Fibroblast of skin of scalp (primary cell): ENCODE measurements at regions not wholly inside any gene's neighbourhood (a gene's known extent, or its start where the extent isn't known, plus 50 kb on each side); places are given as distances from the start of the nearest gene placed in this dataset.

Source experiments
- DNase-seq: peaks from one replicate; pipeline ENCODE4 v3.0.0-alpha.2; 2013

DNA sequence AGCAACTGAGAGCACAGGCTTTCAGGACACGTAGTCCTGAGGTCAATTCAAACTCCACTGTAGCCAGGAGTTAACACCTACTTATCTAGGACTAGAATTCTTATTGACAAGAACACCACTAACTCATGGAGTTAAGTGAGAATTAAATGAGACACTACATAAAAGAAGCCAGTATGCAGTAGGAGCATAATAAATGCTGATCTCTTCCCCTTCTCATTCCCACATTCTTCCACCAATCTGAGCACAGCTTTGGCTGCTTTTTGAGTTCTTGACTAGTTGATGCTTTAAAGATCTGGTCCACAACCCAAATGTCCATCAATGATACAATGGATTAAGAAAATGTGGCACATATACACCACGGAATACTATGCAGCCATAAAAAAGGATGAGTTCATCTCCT lies 55.2 kb downstream of the TTC32 start:
- DNase-seq: no peak

DNA sequence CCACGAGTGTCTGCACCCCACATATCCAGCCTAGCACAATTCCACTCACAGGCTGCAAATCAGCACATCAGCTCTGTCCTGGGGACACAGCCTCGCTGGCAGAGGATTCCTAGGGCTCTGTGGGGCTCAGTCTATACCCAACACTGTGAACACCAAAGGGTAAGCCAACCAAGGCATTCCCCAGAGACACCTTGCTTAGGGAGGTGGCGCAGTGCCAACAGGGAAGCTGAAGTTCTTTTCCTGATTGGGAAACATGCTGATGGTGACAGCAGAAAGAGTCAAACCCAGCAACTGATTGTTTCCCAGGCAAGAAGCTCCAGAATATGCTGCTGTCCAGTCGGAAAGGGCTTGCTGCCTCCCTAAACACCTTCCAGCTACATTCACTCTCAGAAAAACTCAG lies 55.8 kb downstream of the TTC32 start:
- no peak for DNase-seq

DNA sequence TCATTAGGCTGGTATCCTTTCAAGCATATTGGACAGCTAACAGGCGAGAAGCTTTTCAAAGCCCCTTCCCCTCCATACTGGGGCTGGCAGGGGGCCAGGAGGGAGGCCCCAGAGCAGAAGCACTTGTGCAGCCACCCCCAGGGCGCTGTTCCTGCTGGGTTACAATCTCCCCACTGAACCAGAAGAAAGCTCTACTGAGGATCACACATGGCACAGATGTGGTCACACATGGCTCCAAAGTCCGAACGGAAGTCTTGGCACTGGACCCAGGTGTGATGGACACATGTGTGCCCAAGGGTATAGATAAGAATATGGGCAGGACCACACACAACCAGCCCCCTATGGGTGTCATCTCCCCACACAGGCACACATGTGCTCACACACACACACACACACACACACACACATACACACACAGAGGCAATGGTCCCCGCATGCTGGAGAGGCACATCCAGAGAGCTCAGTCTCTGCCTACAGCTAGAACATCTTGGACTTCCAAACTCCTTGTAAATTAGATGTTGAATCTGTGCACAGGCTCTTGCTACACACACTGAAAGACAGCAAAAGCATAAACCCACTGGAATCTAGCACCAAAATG lies 56.4 kb downstream of the TTC32 start:
- no peak for DNase-seq

DNA sequence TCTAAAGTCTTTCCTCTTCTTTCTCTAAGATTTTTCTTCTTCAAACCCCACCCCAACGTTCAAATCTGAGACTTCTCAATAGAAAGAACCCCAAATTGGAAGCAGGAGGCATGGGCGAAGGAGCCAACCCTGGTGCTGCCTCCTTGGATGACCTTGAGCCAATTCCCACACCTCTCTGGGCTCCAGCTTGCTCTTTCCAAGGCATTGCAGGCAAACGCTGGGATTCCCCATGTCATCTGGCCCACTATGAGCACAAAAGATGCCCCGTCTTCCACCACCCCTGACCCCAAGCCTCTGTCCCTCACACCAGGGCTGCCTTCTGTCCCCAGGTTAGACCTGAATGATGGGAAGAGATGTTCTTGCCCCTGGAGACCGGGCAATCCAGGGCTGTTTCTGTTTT lies 57.0 kb downstream of the TTC32 start:
- no peak for DNase-seq

DNA sequence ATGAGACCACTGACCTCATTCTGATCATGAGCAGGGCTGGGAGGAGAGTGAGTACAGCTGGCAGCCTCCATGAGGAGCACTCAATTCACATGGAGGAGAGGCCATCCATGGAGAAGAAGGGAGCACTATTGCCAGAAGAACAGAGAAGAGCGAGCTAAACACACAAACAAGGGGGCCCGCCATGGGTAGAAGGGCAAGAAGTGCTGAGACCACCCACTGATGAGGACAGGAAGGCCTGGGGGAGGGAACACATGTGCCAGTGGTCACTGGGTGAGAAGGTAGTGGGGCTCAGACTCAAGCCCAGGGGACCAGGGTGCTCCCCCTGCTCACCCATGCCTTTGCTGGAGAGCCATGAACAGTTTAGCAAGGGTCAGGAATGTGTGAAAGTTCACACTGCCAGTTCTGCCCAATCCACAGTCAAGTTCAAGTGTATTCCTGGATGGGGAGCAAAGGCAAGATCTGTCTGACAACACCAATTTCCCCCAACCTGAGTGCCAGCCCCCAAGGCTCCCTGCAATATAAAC lies 57.7 kb downstream of the TTC32 start:
- no peak for DNase-seq

DNA sequence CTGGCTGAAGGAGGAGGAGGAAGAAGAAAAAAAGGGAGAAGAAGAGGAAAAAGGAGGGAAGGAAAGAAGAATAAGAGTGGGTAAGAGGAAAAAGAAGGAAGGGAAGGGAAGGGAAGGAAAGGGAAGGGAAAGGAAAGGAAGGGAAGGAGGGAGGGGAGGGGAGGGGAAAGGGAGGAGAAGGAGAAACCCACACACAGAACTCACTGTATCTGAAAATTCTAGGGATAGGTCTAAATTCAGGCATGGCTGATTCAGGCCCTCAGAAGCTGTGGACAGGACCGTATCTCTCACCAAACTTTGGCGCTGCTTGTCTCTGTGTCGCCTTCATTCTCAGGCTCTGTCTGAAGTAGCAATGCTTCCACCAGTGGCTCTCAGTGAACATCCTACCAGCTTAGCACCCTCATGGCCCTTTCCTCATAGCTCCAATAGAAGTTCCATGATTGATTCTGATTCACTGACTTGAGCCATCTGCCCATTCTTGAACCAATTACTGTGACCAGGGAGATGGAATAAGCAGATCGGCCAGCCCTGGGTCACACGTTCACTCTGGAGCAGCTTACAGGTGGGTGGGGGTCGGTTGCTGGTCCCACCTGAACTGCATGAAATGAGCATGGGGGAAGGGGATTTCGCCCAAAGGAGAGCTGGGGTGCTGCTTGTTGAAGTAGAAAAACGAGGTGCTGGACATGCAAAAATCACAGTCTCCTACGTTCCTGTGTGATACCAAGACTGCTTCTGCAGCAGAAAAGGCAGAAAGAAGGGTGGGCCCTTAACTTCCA lies 59.7 kb downstream of the TTC32 start:
- DNase-seq: no peak

DNA sequence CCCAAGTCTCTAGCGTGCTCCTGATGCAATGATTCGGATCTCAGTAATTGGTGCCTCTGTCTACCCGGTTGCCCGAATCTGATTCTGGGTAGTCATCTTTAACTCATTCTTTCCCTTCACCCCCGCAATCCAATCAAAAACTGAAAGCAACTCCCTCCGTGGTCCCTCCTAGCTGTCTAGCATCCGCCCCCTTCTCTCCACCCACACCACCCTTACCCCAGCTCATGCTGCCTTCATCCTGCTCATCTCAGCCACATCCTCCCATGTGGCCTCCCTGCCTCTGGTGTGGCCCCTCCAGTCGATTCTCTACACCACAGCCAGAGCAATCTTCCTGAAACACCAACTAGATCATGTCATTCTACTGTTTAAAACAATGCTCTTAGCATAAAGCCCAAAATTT lies 62.3 kb downstream of the TTC32 start:
- no peak for DNase-seq

DNA sequence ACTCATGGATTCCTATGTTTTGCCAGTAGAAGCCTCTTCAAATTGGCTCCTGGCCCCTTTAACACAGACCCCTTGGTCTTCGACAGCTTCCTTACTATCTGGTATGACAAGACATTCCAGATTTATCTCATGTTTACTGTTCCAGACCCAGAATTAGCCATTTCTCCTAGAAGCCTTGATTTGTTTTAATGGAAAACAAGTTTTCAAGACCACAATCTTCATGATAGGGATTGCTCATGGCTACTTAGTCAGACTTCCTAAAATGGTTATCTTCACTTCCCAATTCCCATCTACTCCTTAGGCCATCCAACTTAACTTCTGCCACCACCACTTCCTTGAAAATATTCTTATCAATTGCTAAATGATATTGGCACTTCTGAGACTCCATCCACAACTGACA lies 63.2 kb downstream of the TTC32 start:
- DNase-seq: no peak

DNA sequence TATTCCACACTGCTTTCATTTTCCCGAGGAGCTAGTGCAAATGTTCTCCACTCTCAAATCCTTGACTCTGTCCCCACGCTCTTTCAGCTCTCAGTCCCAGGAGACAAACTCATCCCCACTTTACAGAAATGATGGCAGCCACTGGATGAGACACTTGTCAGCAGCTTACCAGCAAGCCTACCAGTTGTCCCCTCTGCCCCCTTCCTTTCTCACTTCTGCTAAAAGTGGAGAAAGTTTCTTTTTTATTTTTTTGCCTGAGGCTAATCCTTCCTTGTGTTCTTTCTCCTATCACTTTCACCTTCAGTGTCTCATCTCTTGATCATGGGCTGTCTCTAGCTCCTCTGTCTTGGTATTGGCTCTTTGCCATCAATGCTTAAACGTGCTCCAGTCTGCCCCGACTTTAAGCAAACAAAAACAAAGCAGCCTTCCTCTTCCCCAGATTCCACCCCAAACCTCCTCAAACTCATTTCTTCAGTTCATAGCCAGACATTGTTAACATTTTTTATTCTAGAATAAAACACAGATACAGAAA lies 64.5 kb downstream of the TTC32 start:
- no peak for DNase-seq

DNA sequence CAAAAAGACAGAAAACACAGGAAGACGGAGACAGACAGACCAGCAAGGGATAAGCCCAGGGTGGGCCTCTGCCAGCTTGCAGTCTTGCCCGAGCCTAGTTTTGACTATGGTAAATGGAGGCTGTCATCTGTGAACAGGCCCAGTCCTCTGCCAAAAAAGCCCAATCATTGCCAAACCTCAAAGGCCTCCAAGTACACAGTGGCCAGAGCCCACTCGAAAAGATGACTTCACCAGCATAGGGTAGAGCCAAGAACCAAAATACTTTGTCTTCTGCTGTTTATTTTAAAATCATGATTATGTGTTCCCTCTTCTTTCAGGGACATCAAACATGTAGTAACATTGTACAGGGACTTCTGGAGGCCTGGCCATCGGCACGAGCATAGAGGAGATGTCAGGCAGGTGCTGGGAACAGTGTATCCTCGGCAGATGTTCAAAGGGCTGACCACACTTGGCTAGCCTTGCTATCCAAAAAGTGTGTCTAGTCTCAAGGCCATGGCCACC lies 66.0 kb downstream of the TTC32 start:
- DNase-seq: no peak

DNA sequence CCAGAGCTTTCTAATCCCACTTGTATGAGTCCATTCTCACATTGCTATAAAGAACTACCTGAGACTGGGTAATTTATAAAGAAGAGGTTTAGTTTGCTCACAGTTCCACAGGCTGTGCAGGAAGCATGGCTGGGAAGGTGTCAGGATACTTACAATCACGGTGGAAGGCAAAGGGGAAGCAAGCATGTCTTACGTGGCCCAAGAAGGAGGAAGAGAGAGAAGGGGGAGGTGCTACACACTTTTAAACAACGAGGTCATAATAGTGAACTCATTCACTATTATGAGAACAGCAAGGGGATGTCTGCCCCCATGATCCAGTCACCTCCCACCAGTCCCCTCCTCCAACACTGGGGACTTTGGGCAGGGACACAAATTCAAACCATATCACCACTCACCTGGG lies 67.8 kb downstream of the TTC32 start:
- no peak for DNase-seq

DNA sequence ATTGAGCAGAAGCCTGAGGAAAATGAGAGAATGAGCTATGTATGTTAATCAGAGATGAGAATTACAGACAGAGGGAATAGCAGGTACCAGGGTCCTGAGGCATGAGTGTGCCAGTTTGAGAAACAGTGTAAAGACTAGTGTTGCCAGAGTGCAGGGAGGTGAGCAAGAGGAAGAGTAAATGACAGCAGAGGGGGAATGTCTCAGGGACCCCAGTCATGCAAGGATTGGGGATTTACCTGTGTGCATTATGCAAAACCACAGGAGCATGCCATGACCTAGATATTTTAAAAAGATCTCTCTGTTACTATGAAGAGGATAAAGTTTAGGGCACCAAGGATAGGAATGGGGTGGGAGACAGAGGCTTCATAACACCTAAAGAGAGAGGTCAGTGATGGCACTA lies 72.1 kb downstream of the TTC32 start:
- no peak for DNase-seq

DNA sequence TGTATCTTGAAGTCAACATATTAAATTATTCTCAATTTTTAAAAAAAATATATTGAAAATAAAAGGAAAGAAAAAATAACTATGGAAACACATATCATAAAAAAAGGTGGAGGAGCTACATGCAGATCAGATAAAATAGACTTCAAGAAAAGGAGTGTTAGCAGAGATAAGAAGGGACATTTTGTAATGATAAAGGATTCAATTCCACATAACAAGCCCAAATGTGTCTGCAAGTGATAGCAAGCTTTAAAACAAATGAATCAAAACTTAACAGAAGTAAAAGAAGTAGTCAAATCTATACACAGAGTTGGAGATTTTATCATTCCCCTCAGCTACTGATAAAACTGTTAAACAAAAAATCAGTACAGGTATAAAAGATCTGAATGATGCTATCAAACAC lies 74.9 kb downstream of the TTC32 start:
- DNase-seq: no peak

DNA sequence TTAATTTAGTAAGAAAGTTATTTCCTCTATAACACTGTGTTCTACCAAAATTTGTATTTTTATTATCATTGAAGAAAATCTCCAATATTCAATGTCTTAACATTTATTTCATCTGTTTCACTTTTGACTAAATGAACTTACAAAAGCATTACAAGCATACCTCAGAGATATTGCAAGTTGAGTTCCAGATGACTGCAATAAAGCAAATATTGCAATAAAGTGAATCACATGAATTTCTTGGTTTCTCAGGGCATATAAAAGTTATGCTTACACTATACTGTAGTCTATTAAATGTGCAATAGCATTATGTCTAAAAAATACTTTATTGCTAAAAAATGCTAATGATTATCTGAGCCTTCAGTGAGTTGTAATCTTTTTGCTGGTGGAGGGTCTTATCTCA lies 78.3 kb downstream of the TTC32 start:
- DNase-seq: peak; percentile 40

DNA sequence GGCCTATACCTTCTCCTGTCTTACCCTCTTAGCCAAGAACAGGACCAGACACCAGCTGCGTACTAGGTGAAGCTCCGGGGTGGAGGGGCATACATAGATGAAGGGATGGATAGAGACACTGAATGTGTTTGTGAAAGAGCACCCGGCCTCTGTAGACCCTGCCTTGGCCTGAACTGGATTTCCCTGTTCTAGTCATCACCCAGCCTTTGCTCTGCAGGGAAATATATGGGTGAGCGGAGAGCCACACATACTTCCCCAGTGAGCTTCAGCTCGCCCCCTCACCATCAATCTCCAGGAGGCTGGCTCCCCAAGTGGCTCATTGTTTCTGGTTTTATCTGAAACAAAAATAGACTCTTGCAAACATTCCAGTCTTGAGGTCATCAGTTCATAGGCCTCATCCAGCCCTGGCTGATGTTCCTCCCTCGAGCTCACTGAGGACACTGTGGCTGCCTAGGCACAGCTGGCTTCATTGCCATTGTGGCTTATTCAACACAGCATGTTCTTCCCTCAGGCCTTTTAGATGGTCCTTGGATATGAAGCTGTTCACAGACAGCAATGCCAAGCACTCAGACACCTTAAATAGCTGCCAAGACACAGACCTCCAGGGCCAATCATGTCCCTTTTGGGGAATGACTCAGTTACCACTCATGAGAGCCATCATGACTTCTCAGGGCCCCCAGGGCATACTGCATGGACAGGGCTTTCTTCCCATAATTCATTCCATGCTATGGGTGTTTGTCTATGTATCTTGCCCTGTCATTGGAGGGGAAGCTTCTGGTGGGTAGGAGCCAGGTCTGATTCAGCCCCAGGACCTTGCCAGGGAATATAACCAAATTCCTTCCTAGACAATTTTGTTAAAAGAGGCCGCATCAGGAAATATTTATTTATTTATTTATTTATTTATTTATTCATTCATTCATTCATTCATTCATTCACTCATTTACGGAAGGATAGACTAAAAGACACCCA lies 82.4 kb downstream of the TTC32 start:
- DNase-seq: peak; percentile 97

DNA sequence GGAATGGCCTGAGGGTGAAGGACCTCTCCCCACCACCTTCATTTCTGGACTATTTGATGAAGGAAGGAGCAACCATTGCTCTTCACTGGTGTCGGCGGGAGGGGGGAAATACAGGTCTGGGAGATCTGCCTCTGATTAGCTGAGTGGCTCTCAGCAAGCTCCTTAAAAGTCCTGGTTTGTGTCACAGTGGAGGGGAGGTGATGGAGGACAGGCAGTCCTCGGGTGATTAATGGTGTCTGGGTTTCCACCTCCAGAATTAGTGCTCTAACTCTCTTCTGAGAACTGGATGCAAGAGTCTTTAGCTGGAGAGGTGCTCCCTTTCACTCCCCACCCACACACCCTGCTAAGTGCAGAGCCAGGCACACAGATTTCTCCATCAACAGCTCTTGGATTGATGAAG lies 83.2 kb downstream of the TTC32 start:
- no peak for DNase-seq

DNA sequence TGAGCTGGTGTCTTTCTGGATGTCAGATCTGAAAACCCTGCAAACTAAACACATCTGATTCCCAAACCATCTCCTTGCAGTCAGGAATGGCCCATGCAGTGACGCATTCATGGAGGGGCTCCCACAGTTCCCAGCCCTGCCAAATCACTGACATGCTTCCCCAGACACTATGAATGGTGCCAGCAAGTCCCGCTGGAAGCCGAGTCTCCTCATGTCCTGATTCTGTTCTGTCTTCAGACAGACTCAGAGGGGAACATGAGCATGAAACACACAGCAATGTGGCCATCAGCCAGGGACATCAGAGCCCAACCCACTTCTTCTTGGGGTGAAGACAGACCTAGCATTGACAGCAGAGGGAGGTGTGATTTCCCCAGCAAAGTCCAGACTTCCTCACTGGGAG lies 83.7 kb downstream of the TTC32 start:
- DNase-seq: peak; percentile 13

DNA sequence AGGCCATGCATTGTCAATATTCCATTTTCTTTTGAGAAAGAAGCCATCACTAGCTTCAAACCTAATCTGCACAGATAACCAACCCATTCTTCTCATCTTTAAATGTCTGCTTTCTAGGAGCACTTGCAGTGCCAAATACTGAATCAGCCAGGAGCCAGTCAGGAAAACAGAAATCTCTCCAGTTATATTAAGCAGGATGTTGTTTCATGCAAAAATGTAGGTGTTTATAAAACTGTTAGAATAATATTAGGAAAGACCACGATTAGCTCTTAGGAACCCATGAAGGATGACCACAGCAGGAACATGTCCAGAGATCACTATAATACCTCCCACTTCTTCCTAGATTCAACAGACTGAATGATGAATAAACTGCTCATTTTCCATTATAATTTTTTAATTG lies 86.0 kb downstream of the TTC32 start:
- DNase-seq: no peak

DNA sequence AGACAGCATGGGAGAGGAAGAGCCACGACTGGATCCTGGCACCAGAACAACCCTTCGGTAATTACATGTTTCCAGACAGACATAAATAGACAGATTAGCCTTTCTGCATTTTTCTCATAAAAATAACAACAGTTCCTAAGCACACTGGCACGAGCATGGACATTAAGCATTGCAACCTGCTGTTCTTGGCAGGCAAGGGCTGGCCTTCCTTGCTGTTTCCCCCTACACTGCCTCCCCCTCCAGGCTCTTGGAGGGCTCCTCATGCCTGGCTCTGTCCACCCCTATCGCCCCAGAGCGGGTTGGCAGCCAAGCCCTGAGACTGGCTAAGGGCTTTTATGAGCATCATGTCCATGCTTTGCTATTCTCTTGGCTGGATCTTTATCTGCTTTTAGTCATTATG lies 89.6 kb downstream of the TTC32 start:
- DNase-seq: peak; percentile 22

DNA sequence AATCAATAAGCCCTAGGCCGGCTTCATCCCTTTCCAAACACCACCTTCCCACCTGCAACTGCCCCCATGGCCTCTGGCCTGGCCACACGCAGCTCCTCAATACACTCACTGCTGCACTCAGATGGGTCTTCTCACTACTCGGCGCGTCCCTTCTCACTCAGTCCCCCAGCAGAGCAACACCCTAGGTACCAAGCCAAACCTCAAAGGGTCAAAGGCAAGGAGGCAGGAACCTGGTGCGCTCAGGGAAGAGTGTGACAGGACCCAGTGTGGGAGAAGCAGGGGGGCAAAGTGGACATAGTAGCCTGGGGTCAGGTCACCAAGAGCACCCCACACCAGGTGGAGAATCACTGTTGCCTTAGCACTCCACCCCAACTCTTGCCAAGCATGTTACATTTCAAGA lies 90.6 kb downstream of the TTC32 start:
- DNase-seq: no peak

DNA sequence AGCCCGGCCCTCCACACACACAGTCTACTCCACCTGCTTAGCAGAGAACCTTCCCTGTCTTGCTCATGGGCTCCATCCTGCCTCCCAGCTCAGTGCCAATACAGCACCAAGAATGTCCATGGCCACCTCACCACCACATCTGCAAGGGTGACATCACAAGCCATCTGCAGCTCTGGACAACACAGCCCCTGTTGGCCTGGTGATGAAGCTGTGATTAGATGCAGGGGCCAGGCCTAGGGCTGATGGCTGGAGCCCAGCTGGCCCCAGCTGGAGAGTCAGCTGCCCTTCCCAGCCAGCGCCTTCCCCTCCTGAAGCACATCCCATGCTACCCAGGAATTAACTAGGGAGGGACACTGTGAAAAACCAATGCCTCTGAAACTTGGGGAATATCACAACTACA lies 91.1 kb downstream of the TTC32 start:
- DNase-seq: no peak

DNA sequence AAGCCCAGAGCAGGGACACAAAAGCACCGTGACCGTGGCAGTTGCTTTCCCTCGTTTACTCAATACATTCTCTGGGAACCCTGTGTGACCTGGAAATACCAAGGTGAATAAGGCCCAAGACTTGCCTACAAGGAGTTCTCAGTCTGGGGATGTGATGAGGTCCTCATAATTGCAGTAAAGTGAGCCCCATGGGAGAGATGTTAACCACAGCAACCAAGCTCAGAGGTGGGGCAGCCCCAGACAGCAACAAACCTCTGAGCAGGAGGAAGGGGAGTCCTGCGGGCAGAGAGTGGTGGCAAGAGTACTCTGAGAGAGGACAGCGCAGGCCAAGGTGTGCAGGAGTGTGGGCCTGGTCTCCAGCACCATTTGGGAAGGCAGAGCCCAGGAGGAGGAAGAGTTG lies 91.6 kb downstream of the TTC32 start:
- no peak for DNase-seq

DNA sequence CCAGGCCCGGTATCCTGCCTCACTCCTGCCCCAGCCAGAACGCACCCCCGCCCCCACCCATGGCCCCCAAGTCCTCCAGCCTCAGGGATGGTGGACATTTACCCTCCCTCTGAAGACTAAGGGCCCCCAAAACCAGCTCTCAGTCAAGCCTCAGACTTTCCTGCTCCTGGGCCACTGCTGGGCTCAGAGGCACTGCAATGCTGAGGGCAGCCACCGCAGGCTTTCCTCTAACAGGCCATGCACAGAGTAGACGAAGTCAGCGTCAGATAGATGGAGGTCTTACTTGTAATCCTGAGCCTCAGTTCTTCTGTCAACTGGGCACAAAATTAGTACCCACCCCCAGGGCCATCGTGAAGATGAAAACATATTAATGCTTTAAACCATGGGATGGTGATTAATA lies 92.6 kb downstream of the TTC32 start:
- no peak for DNase-seq
